NCI-H146 treated with DMSO at 0.1 percent for 48 hours (cell line): ENCODE measurements at regions not wholly inside any gene's neighbourhood (a gene's known extent, or its start where the extent isn't known, plus 50 kb on each side); places are given as distances from the start of the nearest gene placed in this dataset.
"Not testable (repeated sequence)": the region's sequence is repeated elsewhere in the genome, so short reads cannot be mapped to it uniquely, and the experiment has no call there.

Experiments used
- DNase-seq: peaks from one replicate; lab custom pipeline; 2025; ENCODE audit not compliant: unreplicated experiment; lab: John Stamatoyannopoulos, UW

GRCh38 chr5:110985882-110986281 is 85.6 kb upstream of the TSLP start:
- DNase-seq = not testable (repeated sequence)

DNA sequence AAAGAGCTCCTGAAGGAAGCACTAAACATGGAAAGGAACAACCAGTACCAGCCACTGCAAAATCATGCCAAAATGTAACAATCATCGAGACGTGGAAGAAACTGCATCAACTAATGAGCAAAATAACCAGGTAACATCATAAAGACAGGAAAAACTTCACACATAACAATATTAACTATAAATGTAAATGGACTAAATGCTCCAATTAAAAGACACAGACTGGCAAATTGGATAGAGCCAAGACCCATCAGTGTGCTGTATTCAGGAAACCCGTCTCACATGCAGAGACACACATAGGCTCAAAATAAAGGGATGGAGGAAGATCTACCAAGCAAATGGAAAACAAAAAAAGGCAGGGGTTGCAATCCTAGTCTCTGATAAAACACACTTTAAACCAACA is 83.9 kb upstream of the TSLP start:
- DNase-seq = not testable (repeated sequence)

- DNase-seq = no peak
Observed at GRCh38 chr5:110996742-110997141, 74.8 kb upstream of the TSLP start.

- DNase-seq = no peak
Observed at GRCh38 chr5:111002036-111002435, 69.5 kb upstream of the TSLP start.

GRCh38 chr5:111003623-111004022 is 67.9 kb upstream of the TSLP start:
- no peak for DNase-seq

DNA sequence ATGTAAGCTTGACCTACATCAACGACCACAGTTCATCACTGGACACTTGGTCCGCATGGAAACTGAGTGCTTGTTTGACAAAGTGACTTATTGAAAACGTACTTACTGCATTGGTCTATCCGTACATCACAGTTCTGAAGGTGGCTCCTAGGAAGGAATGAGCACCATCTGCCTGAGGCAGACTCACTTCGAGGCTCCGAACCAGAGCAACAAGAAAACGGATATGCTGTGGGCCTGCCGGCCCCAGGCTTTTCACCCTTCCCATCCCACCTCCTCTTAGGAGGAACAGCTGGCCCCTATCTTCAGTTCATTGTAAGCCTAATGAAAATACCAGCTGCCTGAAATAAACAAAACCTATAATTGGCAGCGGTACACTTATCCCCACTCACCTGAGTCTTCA is 67.2 kb upstream of the TSLP start:
- no peak for DNase-seq

DNA sequence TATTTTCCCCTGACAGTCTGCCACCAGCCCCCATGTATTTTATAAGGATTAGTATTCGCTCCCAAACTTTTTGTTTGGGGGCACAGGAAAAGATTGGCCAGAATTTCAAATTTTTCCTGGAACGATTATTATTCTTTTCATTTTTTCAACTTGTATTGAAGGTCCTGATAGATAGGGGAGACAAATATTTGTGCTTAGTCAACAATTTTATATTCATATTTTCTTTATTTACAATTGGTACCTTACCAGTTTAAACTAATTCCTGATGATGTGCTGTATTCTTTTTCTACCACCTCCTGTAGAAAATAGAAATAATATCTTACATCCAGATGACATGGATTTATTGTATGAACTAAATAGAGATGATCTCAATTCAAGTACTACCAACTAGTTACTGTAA is 60.7 kb upstream of the TSLP start:
- DNase-seq = no peak

- no peak for DNase-seq
Observed at GRCh38 chr5:111013011-111013410, 58.5 kb upstream of the TSLP start.

GRCh38 chr5:111016801-111017200 is 54.7 kb upstream of the TSLP start:
- no peak for DNase-seq

DNA sequence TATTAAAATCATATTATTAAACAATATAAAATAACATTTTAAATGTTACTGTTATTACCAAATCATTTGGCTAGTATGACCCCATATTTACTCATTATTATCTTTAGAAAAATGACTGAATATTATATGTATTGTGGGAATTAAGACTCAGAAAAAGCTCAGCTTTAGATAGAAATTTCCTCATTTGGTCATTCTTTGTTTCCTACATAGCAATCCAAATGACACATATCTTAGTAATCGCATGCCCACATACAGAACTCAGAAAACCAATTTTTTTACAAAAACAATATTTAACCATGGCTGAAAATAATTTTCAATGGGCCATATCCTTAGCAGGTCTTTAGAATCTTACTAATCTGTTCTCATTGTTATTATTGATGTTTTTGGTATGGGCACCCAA is 53.8 kb upstream of the TSLP start:
- DNase-seq = no peak
